GM18867 (cell line): ENCODE measurements at regions not wholly inside any gene's neighbourhood (a gene's known extent, or its start where the extent isn't known, plus 50 kb on each side); places are given as distances from the start of the nearest gene placed in this dataset.
"Not testable (repeated sequence)": the region's sequence is repeated elsewhere in the genome, so short reads cannot be mapped to it uniquely, and the experiment has no call there.

Experiments
- ATAC-seq: cut with Tn5 transposase; IDR thresholded peaks from one replicate; pipeline ENCODE4 v1.9.1; 2021; ENCODE audit warnings: mild to moderate bottlenecking, moderate library complexity; ENCODE audit not compliant: unreplicated experiment

DNA sequence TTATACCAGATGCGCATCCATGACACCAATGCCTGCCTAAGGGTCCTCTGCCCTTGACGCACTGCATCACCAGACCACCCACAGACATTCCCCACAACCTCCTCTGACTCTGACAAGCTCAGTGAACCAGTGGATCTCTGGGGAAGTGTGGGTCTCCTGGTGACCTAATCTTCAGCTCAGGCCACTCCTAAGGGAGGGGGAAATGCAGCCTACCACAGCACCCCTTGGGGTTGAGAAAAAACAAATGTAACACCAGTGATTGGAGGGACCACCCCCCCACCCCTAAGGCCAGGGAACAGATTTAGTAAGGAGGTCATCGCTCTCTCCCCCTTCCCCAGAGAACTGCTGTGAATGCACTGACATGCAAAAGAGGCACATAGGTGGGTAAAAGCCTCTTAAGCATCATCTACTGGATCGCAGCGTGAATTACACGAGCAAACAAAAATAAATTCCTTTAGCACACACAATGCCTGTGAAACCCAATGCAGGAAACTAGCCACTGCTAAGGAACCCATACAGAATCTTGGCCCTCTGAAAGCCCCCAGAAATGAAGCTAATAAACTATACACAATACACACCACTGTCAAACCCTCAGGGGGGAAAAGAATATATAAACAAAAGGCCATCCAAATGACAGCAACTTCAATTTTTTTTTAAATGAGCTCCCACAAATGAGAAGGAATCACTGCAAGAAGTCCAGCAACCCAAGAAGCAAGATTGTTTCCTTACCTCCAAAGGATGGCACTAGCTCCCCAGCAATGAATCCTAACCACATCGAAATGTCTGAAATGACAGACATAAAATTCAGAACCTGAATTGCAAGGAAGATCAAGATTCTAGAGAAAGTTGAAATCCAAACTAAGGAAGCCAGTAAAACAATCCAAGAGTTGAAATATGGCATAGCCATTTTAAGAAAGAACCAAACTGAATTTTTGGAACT lies 513.7 kb upstream of the PTGER4 start:
- ATAC-seq = no peak

DNA sequence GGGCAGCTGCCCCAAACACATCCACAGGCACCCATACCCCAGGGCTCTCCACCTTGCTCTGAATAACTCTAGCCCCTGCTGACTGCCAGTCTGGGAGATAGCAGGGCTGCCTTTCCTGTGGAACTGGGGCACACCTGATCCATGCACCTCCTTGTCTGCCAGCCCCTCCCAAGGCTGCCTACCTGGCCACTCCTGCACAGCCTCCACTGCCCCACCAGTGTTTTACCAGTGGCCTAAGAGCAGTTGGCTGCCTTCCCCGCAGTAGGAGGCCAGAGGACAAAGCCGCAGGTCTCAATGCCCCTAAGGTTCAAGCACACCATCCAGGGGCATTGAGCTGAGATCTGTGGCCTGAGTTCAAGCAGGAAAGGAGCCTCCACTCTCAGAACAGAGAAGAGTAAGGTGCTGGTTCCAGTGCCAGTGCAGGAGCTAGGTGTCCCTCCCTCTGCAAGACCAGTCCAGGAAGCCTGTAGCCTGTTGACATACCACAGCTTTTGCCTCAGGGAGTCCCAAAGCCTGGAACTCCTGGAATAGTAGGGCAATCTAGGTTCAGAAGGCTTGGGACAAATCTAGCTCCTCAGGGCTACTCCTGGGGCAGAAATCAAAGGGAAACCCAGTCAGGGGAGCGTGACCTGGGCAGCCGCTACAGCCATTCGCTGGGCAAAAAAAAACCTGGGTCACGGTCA lies 514.5 kb upstream of the PTGER4 start:
- ATAC-seq = no peak

DNA sequence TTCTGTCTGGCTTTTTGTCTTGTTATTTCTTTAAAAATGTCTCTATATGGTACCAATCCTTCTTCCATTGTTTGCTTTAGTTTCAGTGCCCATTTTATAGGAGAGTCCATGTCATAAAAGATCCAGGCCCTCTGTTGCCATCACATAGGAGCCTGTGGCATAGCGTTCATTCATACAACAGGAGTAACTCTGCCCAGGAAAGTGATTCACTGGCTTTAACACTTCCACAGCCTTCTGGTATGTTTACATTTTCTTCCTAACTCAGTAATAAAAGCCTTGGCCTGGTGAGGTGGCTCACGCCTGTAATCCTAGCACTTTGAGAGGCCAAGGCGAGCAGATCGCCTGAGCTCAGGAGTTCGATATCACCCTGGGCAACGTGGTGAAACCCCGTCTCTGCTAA lies 519.3 kb upstream of the PTGER4 start:
- ATAC-seq = no peak

DNA sequence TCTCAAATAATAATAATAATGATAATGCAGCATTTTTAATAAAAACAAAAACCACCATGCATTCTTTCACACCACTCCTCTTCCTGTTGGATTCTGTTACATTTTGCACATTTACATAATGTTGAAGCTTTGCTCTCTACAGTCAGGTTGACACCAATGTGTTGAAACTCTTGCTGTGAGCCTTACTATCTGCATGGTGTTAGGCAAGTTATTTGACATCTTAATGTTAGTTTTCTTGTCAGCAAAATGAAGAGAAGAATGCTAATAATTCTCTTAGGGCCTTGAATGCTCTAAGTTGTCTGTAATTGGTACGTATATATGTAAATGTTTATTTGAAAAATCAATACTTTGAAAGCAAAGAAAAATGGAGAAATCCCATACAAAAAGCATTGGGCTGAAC lies 525.5 kb upstream of the PTGER4 start:
- no peak for ATAC-seq

DNA sequence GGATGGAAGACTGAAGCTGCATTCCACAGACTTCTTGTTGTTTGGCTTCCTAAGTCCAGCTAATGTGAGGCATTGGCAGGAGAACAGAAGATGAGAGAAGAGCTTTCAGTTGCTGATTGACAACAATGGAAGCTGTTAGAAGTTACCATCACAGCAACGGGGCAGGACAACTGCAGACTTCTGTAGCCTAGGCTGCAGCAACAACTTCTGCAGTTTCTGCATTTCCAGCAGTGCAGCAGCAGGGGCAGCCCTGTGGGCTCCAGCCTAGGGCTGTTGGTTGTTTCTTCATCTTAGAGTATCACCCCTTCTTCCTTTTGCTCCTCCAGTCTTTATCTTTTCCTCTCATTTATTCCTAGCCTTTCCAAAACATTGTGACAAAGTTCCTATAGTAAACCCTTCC lies 528.8 kb upstream of the PTGER4 start:
- no peak for ATAC-seq

DNA sequence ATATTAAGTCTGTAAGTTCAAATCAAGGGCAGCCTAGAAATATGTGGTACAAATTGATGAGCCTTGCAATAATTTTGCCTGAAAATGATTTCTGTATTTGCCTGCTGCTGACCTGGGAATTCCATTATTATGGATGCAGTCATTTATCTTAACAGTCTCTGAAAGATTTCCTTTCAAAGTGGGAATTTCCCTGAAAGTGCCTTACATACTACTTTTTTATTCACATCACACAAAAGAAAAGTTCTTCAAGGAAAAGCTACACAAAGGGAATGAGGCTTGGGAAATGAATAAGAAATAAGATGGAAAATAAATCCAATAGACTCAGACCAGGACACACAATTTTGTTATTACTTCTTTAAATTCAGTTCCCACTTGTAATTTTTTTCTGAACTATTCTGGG lies 537.8 kb upstream of the PTGER4 start:
- ATAC-seq = no peak

DNA sequence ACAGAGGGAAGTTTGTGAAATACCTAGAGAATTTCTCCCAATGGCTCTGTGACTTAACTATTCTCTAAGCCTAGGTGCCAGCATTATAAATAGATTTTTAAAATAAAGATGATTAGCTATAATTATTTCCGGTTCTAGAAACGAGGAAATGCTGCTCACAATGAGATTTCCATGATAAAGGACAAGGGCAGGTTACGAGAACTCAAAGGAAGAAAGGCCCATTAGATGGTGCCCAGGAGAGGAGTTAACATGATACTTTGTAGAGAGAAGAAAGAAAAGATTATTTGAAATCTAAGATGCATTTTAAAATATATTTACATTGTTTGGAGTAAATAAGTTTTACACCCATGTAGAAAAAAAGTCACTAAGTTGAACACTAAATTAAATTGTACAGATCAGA lies 538.3 kb upstream of the PTGER4 start:
- no peak for ATAC-seq

DNA sequence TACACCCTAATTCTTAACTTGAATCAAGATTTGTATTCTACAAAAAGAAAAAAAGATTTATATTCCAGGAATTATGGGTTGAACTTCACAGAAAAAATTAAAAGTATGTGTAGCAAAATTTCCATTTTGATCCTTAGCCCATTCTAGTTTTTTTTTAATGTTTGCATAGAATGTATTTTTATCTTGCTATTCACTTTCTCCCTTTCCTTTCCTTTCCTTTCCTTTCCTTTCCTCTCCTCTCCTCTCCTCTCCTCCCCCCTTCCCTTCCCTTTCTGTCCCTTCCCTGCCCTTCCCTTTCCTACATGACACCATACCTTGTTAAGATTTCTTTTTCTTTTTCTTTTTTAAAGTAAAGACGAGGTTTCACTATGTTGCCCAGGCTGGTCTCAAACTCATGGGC lies 542.5 kb upstream of the PTGER4 start:
- ATAC-seq = no peak

DNA sequence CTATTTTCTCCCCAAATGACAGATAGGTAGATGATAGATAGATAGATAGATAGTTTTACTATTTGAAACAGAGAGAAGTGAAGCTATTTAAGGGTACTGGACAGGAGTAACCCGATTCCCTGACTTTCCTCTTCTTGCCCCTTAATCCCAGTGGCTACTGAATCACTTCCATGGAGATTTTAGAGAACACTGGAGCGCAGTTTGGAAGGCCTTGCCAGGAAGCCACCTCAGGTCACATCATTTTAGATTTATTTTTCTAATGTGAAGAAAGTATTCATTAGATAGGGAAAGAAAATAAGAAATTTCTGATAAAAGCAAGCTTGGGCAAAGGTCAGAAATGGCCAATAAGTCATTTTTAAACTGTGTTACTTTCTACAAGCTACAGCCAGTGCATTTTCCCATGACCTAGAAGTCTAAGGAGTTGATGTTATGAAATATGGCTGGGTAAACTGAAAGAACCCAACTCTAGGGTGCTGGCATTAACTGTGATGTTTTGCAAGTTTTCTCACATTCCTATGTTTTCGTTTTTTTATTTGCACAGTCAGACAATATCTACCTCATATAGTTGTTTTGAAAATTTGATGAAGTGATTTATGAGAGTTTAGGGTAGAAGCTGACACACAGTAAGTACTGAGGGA lies 544.7 kb upstream of the PTGER4 start:
- ATAC-seq = no peak

DNA sequence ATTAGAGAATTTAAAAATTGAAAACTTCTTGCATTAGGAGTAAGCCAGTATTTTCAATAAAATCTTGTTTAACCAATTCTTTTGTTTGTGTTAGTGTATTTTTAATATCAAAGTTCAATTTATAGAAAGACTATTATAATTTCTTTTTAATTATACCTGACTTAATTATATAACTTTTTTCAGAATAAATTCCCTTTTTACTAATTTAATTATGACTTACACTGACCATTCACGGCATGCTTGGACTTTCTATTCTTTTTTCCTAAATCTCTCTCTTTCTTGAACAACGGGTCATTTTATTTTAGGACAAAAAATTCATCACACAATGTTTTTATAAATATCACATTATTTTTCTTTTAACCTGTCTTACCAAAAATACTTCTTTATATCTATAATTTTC lies 555.3 kb upstream of the PTGER4 start:
- no peak for ATAC-seq

DNA sequence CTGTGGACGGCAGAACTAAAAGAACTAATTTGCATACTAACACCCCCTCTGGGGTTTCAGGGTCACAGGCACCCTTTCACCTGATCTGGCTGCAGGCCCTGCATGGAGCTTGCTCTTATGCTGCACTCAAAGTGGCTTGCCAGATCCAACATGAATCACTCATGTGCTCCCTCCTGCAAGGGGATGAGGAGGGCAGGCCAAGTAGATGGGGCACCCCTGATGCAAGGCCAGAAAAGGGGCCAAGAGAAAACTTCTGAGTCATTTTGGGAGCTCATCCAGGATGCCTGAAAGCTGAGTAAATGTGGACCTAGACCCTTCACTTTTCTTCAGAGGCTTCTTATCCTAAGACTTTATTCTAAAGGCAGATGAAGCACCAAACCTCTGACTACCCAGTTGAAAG lies 558.5 kb upstream of the PTGER4 start:
- no peak for ATAC-seq

DNA sequence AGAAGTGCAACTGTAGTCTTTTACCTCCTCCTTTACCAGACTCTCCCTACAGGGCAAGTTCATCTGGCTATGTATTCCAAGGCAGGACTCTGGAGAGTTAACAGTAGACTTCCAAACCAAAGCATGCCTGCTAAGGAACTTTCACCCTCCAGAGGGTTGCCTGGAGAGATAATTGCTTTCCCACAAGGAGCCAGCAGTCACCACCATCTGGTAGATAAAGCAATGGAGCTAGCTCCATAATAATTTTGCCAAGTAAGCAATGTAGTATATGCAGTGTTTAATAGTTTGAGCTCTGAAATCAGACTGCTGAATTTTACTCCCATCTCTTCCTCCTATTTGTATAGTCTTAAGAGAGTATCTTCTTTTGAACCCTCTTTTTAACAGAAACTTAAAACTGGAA lies 566.8 kb upstream of the PTGER4 start:
- ATAC-seq = no peak

DNA sequence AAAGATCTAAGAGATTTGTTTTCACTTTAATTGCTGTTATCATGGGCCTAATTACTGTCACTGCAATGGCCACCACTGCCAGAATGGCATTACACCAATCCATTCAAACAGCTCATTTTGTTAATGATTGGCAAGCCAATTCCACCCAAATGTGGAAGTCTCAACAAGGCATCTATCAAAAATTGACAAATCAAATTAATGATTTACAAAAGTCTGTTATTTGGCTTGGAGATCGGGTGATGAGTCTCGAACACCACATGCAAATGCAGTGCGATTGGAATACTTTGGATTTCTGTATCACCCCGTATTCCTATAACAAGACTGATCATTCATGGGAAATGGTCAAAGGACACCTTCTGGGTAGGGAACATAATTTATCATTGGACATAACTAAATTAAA lies 568.7 kb upstream of the PTGER4 start:
- ATAC-seq = not testable (repeated sequence)

DNA sequence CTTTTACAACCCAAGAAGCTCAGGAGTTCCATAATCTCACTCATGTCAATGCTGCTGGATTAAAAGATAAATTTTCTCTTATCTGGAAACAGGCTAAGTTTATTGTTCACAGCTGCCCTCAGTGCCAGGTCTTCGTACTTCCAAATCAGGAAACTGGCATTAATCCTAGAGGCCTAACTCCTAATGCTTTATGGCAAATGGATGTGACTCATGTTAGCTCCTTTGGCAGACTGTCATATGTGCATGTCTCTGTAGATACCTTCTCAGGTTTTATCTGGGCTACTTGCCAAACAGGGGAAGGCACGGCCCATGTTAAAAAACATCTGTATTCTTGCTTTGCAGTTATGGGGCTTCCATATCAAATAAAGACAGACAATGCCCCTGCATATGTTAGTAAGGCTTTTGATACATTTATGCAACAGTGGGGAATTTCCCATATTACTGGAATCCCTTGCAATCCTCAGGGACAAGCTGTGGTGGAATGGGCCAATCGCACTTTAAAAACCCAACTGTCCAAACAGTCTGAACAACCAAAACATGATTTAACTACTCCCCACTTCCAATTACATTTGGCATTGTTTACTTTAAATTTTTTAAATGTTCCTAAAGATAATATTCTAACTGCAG lies 570.8 kb upstream of the PTGER4 start:
- not testable (repeated sequence) for ATAC-seq

DNA sequence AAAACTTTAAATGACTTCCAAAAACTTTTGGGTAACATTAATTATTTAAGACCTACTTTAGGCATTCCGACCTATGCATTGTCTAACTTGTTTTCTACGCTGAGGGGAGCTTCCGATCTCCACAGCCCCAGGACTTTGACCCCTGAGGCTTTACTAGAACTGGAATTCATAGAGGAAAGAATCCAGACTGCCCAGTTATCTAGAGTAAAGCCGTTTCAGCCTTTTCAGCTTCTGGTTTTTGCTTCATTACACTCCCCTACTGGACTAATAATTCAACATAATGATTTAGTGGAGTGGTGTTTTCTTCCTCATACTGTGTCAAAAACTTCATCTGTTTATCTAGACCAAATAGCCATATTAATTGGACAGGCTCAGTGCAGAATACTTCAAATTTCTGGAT lies 571.9 kb upstream of the PTGER4 start:
- ATAC-seq = not testable (repeated sequence)

DNA sequence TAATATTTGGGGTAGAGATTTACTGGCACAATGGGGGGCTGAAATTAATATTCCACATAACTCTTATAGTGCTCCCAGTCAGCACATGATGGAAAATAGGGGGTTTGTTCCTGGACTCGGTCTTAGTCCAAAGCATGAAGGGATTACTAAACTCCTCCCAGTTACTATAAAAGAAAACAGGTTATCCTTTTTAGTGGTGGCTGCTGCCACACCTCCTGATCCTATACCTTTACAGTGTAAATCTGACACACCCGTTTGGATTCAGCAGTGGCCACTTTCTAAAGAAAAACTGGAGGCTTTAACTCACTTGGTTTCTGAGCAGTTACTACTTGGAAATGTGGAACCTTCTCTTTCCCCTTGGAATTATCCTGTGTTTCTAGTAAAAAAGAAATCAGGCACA lies 572.9 kb upstream of the PTGER4 start:
- no peak for ATAC-seq

DNA sequence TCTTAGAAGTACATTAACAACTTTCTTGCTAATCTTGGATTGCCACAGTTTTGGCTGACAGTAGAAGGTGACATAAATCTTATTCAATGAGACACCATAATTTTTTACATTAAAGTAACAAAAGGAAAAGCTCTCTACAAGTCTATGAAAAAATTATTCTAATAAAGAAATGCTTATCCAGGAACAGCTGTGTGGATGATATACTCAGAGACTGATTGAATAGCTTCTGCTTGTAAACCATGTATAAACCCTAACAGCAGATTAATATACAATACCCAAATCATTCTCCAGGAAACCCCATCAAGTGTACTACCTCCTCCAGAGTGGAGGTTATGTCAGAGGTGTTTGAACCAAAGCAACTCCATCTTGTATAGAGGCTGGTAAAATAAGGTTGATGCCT lies 581.4 kb upstream of the PTGER4 start:
- no peak for ATAC-seq

DNA sequence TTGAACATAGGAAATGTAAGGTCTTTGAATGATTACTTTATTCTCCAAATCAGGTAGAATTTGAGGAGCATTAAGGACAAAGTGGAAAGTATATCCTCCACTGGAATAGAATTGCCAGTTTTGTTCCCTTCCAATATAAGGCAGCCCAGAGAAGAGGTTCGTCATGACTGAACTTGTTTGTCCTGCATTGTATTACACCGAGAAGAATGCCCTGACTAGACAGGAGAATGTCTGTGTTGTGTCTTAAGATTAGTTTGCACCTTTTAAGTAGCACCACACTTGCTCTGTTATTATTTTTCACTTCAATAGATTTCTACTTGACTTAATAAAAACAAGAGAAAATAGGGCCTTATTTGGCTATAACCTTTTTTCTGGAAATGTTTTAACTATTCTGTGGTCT lies 586.2 kb upstream of the PTGER4 start:
- no peak for ATAC-seq

DNA sequence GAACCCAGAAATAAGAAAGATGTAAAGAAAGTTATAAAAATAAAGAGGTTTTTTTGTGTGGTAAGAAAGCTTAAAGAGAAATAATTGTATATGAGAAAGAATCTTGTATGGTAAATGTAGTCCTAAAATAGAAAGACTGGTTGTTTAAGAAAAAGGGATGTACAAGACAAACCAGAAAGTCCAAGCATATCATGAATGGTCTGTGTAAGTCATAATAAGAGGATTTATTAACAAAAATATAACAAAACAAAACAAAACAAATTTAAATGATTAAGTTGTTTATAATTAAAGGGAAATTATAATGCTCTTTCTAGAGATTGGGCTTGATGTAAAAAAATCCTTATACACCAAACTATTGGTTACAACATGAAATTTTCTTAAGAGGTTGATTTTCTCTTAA lies 590.4 kb upstream of the PTGER4 start:
- no peak for ATAC-seq

DNA sequence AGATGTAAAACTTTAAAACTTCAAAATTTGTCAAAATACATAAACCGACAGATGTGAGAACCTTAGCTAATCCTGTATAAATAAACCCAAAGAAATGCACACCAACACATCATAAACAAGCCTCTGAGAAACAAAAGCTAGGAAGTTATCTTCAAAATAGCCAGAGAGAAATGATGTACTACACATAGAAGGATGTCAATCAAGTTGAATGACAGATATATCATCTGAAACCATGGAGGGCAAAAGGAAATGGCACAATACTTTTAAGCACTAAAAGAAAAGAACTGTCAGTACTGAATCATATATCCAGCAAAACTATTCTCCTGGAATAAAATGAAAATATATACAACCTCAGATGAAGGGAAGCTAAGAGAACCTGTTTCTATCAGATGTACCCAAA lies 595.1 kb upstream of the PTGER4 start:
- no peak for ATAC-seq

DNA sequence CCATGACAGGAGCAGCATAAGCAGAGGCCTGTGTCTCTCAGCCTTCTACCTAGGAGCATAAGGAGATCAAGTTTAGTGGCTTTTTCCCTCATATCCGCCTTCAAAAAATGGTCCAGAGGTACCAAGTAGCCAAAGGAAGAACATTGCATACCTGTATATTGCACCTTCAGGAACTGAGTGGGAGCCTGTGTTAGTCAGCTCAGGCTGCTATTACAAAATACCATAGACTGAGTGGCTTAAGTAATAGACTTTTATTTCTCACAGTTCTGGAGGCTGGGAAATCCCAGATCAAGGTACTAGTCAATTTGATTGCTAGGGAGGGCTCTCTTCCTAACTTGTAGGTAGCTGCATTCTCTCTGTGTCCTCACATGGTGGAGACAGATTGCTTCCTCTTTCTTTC lies 597.4 kb upstream of the PTGER4 start:
- no peak for ATAC-seq
